ENCODE measurements at regions not wholly inside any gene's neighbourhood (a gene's known extent, or its start where the extent isn't known, plus 50 kb on each side); places are given as distances from the start of the nearest gene placed in this dataset.

DNA sequence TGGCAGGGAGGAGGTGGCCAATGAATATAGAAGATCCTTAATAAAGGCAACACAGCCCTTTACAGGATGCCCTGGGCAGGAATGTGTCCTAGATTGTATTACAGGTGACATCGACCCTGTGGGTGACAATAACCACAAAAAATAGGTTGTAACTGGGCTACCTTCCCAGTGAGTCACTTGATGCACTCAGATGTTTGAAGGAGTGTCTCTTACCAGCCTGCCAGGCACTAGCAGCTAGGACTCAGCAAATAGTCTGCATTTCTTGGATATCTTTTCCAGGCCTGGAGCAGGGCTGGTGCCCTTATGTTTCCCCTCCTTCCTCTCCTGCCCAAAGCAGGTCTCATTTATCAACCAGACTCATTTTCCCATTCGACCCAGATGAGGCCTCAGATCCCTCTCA, 50.9 kb upstream of the TMEM164 start:
- TF ChIP-seq CTCF (IDR thresholded peaks at IDR 0.05) = no peak
- no peak for TF ChIP-seq POLR2A (IDR thresholded peaks at IDR 0.05)

Measured in ovary (tissue), 3 donors.